Occipital lobe (tissue), 2 donors: ENCODE measurements at regions not wholly inside any gene's neighbourhood (a gene's known extent, or its start where the extent isn't known, plus 50 kb on each side); places are given as distances from the start of the nearest gene placed in this dataset. TPM values are rescaled to one million over a fixed set of nuclear protein-coding genes. Genes with fewer than 3 reads are reported as not detected.

ENCODE experiments used
- DNase-seq: peaks from one replicate; lab custom pipeline; 2025; lab: John Stamatoyannopoulos, UW
- small RNA-seq: library from RNA; depleted of rRNA; stranded (forward); fragments of <200 nt; gene quantifications from one replicate; pipeline ENCODE3, GENCODE V24; 2014

- no peak for DNase-seq
Observed at GRCh38 chr5:20469792-20470191, 481.8 kb upstream of the CDH18 start.

- DNase-seq, result no peak
Observed at GRCh38 chr5:20469390-20469789, 481.4 kb upstream of the CDH18 start.

GRCh38 chr5:20466512-20466911 lies 478.5 kb upstream of the CDH18 start:
- DNase-seq, result no peak

GRCh38 chr5:20463206-20463605 lies 475.2 kb upstream of the CDH18 start:
- DNase-seq, result no peak

GRCh38 chr5:20446121-20446520 lies 458.1 kb upstream of the CDH18 start:
- no peak for DNase-seq

GRCh38 chr5:20445326-20445860 lies 457.4 kb upstream of the CDH18 start:
- no peak for DNase-seq

GRCh38 chr5:20434786-20435185 lies 446.8 kb upstream of the CDH18 start:
- no peak for DNase-seq

- DNase-seq, result no peak
Observed at GRCh38 chr5:20420991-20421595, 433.1 kb upstream of the CDH18 start.

Small RNAs in the stretch of these regions (small RNA-seq; reads per million reads assigned to genes)
- gene AC091946.2, result not detected
- gene AC140172.1, result not detected
